Keratinocyte (primary cell): ENCODE measurements at regions not wholly inside any gene's neighbourhood (a gene's known extent, or its start where the extent isn't known, plus 50 kb on each side); places are given as distances from the start of the nearest gene placed in this dataset.
"Not testable (repeated sequence)": the region's sequence is repeated elsewhere in the genome, so short reads cannot be mapped to it uniquely, and the experiment has no call there.

ENCODE experiments used
- DNase-seq: peaks from one replicate; pipeline ENCODE4 v3.0.0-alpha.2; 2011; ENCODE audit warnings: low read depth, missing footprints, low spot score
- FAIRE-seq: peaks from 2 replicates; lab custom pipeline; 2011; peaks lifted over from hg19 to GRCh38; lab: Jason Lieb, UNC
- H2AFZ ChIP-seq: 2 replicates; pipeline ENCODE4 v1.6.0; 2012; ENCODE audit warnings: low read length, control low read depth, inconsistent platforms; ENCODE audit not compliant: control insufficient read depth
- H3K27ac ChIP-seq: 2 replicates; pipeline ENCODE4 v1.5.1; 2011; ENCODE audit warnings: low read length; ENCODE audit not compliant: control insufficient read depth, insufficient read depth
- H3K27me3 ChIP-seq: 3 replicates; pipeline ENCODE4 v1.6.0; 2011; ENCODE audit warnings: low read length; ENCODE audit not compliant: control insufficient read depth, insufficient read depth; ENCODE audit errors: extremely low read depth
- H3K36me3 ChIP-seq, 2 experiments: 2 replicates in 1 of 2; 3 replicates in 1 of 2; pipeline ENCODE4 v1.5.1; 2011; ENCODE audit warnings: low read length in 2 of 2, mild to moderate bottlenecking in 1 of 2; ENCODE audit not compliant: control insufficient read depth in 2 of 2, insufficient read depth in 2 of 2; ENCODE audit errors: extremely low read depth in 1 of 2
- H3K4me1 ChIP-seq: 3 replicates; pipeline ENCODE4 v1.5.1; 2011; ENCODE audit warnings: low read length; ENCODE audit not compliant: control insufficient read depth, insufficient read depth; ENCODE audit errors: extremely low read depth
- H3K4me2 ChIP-seq: 3 replicates; pipeline ENCODE4 v1.6.0; 2011; ENCODE audit warnings: low read depth, low read length; ENCODE audit not compliant: control insufficient read depth, insufficient read depth; ENCODE audit errors: extremely low read depth
- H3K4me3 ChIP-seq, 3 experiments: fragments of 200-600 bp in 1 of 3; sonication (generic) in 1 of 3; 2 replicates in 2 of 3; 3 replicates in 1 of 3; pipeline ENCODE4 v1.5.1; 2011 to 2016; ENCODE audit warnings: low read length in 3 of 3, mild to moderate bottlenecking in 3 of 3, control low read depth in 2 of 3, inconsistent platforms in 1 of 3, low read depth in 1 of 3, mixed read lengths in 1 of 3, mixed run types in 1 of 3, moderate library complexity in 1 of 3; ENCODE audit not compliant: control insufficient read depth in 2 of 3, insufficient read depth in 2 of 3; ENCODE audit errors: extremely low read depth in 1 of 3
- H3K79me2 ChIP-seq: 2 replicates; pipeline ENCODE4 v1.6.0; 2012; ENCODE audit warnings: low read length; ENCODE audit not compliant: control insufficient read depth, insufficient read depth
- H3K9ac ChIP-seq: 3 replicates; pipeline ENCODE4 v1.6.0; 2011; ENCODE audit warnings: low read length; ENCODE audit not compliant: control insufficient read depth, insufficient read depth; ENCODE audit errors: extremely low read depth
- H3K9me1 ChIP-seq: 3 replicates; pipeline ENCODE4 v1.6.0; 2011; ENCODE audit warnings: low read length; ENCODE audit not compliant: control insufficient read depth, insufficient read depth; ENCODE audit errors: extremely low read depth
- H3K9me3 ChIP-seq: 2 replicates; pipeline ENCODE4 v1.5.1; 2012; ENCODE audit warnings: low read depth, low read length; ENCODE audit not compliant: control insufficient read depth
- H4K20me1 ChIP-seq: 3 replicates; pipeline ENCODE4 v1.6.0; 2011; ENCODE audit warnings: low read length; ENCODE audit not compliant: control insufficient read depth, insufficient read depth; ENCODE audit errors: extremely low read depth
- CTCF ChIP-seq, 3 experiments: IDR thresholded peaks in 1 of 3; conservative IDR thresholded peaks in 1 of 3; optimal IDR thresholded peaks in 1 of 3; 2 replicates in 2 of 3; 3 replicates in 1 of 3; pipeline versions ENCODE3 to v1.5.1; 2011; ENCODE audit warnings: low read length in 3 of 3, mild to moderate bottlenecking in 3 of 3, moderate library complexity in 2 of 3, control low read depth in 1 of 3, inconsistent platforms in 1 of 3; ENCODE audit not compliant: insufficient read depth in 2 of 3; ENCODE audit errors: extremely low read depth in 1 of 3
- EZH2 ChIP-seq: IDR thresholded peaks from one replicate; pipeline ENCODE4 v1.6.1; 2012; ENCODE audit warnings: inconsistent platforms, mild to moderate bottlenecking, low read length, moderate library complexity
- dilution Hi-C: fragments of 300-500 bp; cut with MboI; formaldehyde crosslinking; loops from one replicate; pipeline ENCODE4 v1.7.0; 2020; ENCODE audit warnings: low sequenced_read_pairs; ENCODE audit not compliant: extremely low pct_ligation_motif_present

- H3K36me3 ChIP-seq, H3K9me1 ChIP-seq, DNase-seq, H3K79me2 ChIP-seq, H2AFZ ChIP-seq, H3K4me3 ChIP-seq, FAIRE-seq, H4K20me1 ChIP-seq, H3K27ac ChIP-seq, dilution Hi-C loops, H3K9ac ChIP-seq, H3K27me3 ChIP-seq, H3K4me2 ChIP-seq: not testable (repeated sequence)
- Histone ChIP-seq H3K4me1 (peaks cover 19% of the 10 kb centered on the region), H3K9me3 (peaks cover 21% of the 10 kb centered on the region)
Measured at GRCh38 chr20:17891131-17891530, 77.5 kb downstream of the SNX5 start.

- Histone ChIP-seq H3K4me1 (peaks cover 12% of the 10 kb centered on the region), H4K20me1 (no peaks in the 10 kb centered on the region), H3K36me3 (no peaks in the 10 kb centered on the region), H3K9me3 (peaks cover 21% of the 10 kb centered on the region), H3K4me3 (no peak overlapping the region), H3K9ac (no peak overlapping the region), H3K27me3 (no peaks in the 10 kb centered on the region), H2AFZ (no peak overlapping the region), H3K9me1 (no peaks in the 10 kb centered on the region), H3K27ac (no peak overlapping the region), H3K79me2 (no peaks in the 10 kb centered on the region), H3K4me2 (no peak overlapping the region)
- TF ChIP-seq EZH2 (no peak), CTCF (optimal IDR thresholded peaks at IDR 0.05 in 1 of 3, IDR thresholded peaks at IDR 0.05 in 1 of 3, conservative IDR thresholded peaks at IDR 0.05 in 1 of 3; ENCODE audit: extremely low read depth in 1 of 3, insufficient read depth in 2 of 3, low read length in 3 of 3) (no peak)
- DNase-seq, result no peak
- no peak for FAIRE-seq
- dilution Hi-C loops, result no loop called here
Measured at GRCh38 chr20:17890330-17890729, 78.3 kb downstream of the SNX5 start.

- Histone ChIP-seq H3K4me2 (no peak overlapping the region), H3K79me2 (no peaks in the 10 kb centered on the region), H3K9ac (no peak overlapping the region), H3K4me1 (peaks cover 17% of the 10 kb centered on the region), H4K20me1 (no peaks in the 10 kb centered on the region), H3K9me1 (no peaks in the 10 kb centered on the region), H3K27me3 (no peaks in the 10 kb centered on the region), H3K9me3 (peaks cover 21% of the 10 kb centered on the region), H3K4me3 (no peak overlapping the region), H2AFZ (no peak overlapping the region), H3K27ac (no peak overlapping the region), H3K36me3 (no peaks in the 10 kb centered on the region)
- DNase-seq (no peak), FAIRE-seq (peak; percentile 48)
- dilution Hi-C loops, result no loop called here
- TF ChIP-seq EZH2 (no peak), CTCF (optimal IDR thresholded peaks at IDR 0.05 in 1 of 3, IDR thresholded peaks at IDR 0.05 in 1 of 3, conservative IDR thresholded peaks at IDR 0.05 in 1 of 3; ENCODE audit: extremely low read depth in 1 of 3, insufficient read depth in 2 of 3, low read length in 3 of 3) (no peak)
Measured at GRCh38 chr20:17889226-17889625, 79.4 kb downstream of the SNX5 start.
